B cell (primary cell): ENCODE measurements at regions not wholly inside any gene's neighbourhood (a gene's known extent, or its start where the extent isn't known, plus 50 kb on each side); places are given as distances from the start of the nearest gene placed in this dataset.

Source experiments
- ATAC-seq: fragments of 200-7000 bp; cut with Tn5 transposase; one replicate; pipeline ENCODE4 v1.10.0; 2021; ENCODE audit warnings: low read depth, mild to moderate bottlenecking, moderate number of reproducible peaks, moderate library complexity
- CTCF ChIA-PET: fragments of 350-600 bp; sonication (Branson Sonifier 250); formaldehyde crosslinking; loops from one replicate; lab custom pipeline; 2021; ENCODE audit warnings: antibody characterized with exemption, inconsistent platforms; lab: Charles Lee
- POLR2A ChIA-PET: fragments of 350-600 bp; sonication (Branson Sonifier 250); formaldehyde crosslinking; loops from one replicate; lab custom pipeline; 2021; ENCODE audit warnings: antibody characterized with exemption; lab: Charles Lee
- DNase-seq: peaks from one replicate; pipeline ENCODE4 v3.0.0; 2013
- H2AFZ ChIP-seq: 2 replicates; pipeline ENCODE4 v1.6.1; 2012; ENCODE audit warnings: mild to moderate bottlenecking, low read depth, low read length; ENCODE audit not compliant: insufficient read depth, poor library complexity, severe bottlenecking
- H3K27ac ChIP-seq, 2 donors: 1 replicate in 1 of 2; 2 replicates in 1 of 2; pipeline ENCODE4 v1.5.1; 2012 to 2013; ENCODE audit warnings: low read length in 2 of 2, mild to moderate bottlenecking in 2 of 2, moderate library complexity in 1 of 2
- H3K27me3 ChIP-seq, 4 experiments: fragments of 200-600 bp in 1 of 4; sonication (generic) in 1 of 4; replicated peaks in 1 of 4; 1 replicate in 2 of 4; 2 replicates in 2 of 4; pipeline versions ENCODE4 v1.6.1 to v1.7.0; 2013 to 2016; ENCODE audit warnings: low read length in 3 of 4, mild to moderate bottlenecking in 2 of 4, mixed read lengths in 1 of 4, moderate library complexity in 1 of 4; ENCODE audit not compliant: insufficient read depth in 4 of 4, control insufficient read depth in 3 of 4; ENCODE audit errors: control extremely low read depth in 1 of 4
- H3K36me3 ChIP-seq, 2 experiments: replicated peaks in 1 of 2; 1 replicate in 1 of 2; 2 replicates in 1 of 2; pipeline versions ENCODE4 v1.6.1 to v1.7.1; 2013; ENCODE audit warnings: low read length in 1 of 2; ENCODE audit not compliant: insufficient read depth in 2 of 2, control insufficient read depth in 1 of 2; ENCODE audit errors: control extremely low read depth in 1 of 2, extremely low read depth in 1 of 2
- H3K4me1 ChIP-seq, 2 donors: fragments of 200-600 bp in 1 of 2; sonication (generic) in 1 of 2; 1 replicate in 1 of 2; 2 replicates in 1 of 2; pipeline versions ENCODE4 v1.5.1 to v1.6.1; 2013 to 2017; ENCODE audit warnings: low read length in 2 of 2; ENCODE audit not compliant: control insufficient read depth in 2 of 2, insufficient read depth in 2 of 2
- H3K4me2 ChIP-seq: replicated peaks from 2 replicates; pipeline ENCODE3; 2012; ENCODE audit warnings: mild to moderate bottlenecking, low read depth, low read length; ENCODE audit not compliant: poor library complexity, severe bottlenecking
- H3K4me3 ChIP-seq, 5 experiments: fragments of 200-600 bp in 1 of 5; sonication (generic) in 1 of 5; 1 replicate in 3 of 5; 2 replicates in 2 of 5; pipeline versions ENCODE4 v1.5.1 to v1.7.0; 2011 to 2016; ENCODE audit warnings: low read length in 4 of 5, mild to moderate bottlenecking in 4 of 5, low read depth in 2 of 5, control low read depth in 1 of 5, moderate library complexity in 1 of 5; ENCODE audit not compliant: insufficient read depth in 1 of 5; ENCODE audit errors: control extremely low read depth in 1 of 5, extremely low read depth in 1 of 5
- H3K79me2 ChIP-seq: fragments of 200-600 bp; sonication (generic); one replicate; pipeline ENCODE4 v1.6.0; 2016; ENCODE audit warnings: low read length; ENCODE audit not compliant: control insufficient read depth, insufficient read depth
- H3K9ac ChIP-seq: fragments of 200-600 bp; sonication (generic); 2 replicates; pipeline ENCODE4 v1.6.1; 2017; ENCODE audit warnings: mild to moderate bottlenecking, low read length, moderate library complexity
- H3K9me3 ChIP-seq, 3 donors: one replicate each; pipeline versions ENCODE4 v1.6.1 to v1.7.1; 2013; ENCODE audit warnings: low read length in 2 of 3; ENCODE audit not compliant: control insufficient read depth in 2 of 3, insufficient read depth in 1 of 3; ENCODE audit errors: control extremely low read depth in 1 of 3
- H4K20me1 ChIP-seq: 2 replicates; pipeline ENCODE4 v1.6.0; 2012; ENCODE audit warnings: mild to moderate bottlenecking, low read length; ENCODE audit not compliant: insufficient read depth, control insufficient read depth, poor library complexity, severe bottlenecking
- H3K27ac Mint-ChIP-seq: one replicate; pipeline ENCODE4 v1.8.0; 2021; ENCODE audit warnings: mixed read lengths
- H3K27me3 Mint-ChIP-seq: one replicate; pipeline ENCODE4 v1.8.0; 2021; ENCODE audit warnings: mixed read lengths
- H3K4me1 Mint-ChIP-seq: one replicate; pipeline ENCODE4 v1.8.0; 2021; ENCODE audit warnings: mixed read lengths
- H3K4me3 Mint-ChIP-seq: one replicate; pipeline ENCODE4 v1.8.0; 2021; ENCODE audit warnings: mixed read lengths
- H3K9me3 Mint-ChIP-seq: one replicate; pipeline ENCODE4 v1.8.0; 2022; ENCODE audit warnings: mixed read lengths; ENCODE audit not compliant: insufficient read depth
- CTCF ChIP-seq: fragments of 200-600 bp; IDR thresholded peaks from one replicate; pipeline ENCODE4 v1.8.0; 2022; ENCODE audit warnings: antibody characterized with exemption, mild to moderate bottlenecking
- EZH2 ChIP-seq: IDR thresholded peaks from 2 replicates; pipeline ENCODE4 v1.6.1; 2012; ENCODE audit warnings: borderline replicate concordance, low read depth, mild to moderate bottlenecking, moderate library complexity, low read length; ENCODE audit not compliant: insufficient read depth, poor library complexity, severe bottlenecking
- WGBS: methylation state at CpG from one replicate; pipeline ENCODE4 v1.1.5; 2013; ENCODE audit warnings: missing lambda C conversion rate; ENCODE audit not compliant: insufficient coverage; 5-methylcytosine and 5-hydroxymethylcytosine counted together
- intact Hi-C: fragments of 100-400 bp; cut with micrococcal nuclease; formaldehyde crosslinking; loops from one replicate; pipeline ENCODE4 v1.10.0; 2022

- H3K27ac ChIP-seq, result no peak overlapping the region
- H3K9me3 Mint-ChIP-seq, result peaks cover 5% of the 10 kb centered on the region
- no peaks in the 10 kb centered on the region for H4K20me1 ChIP-seq
- H3K9me3 ChIP-seq, result no peaks in the 10 kb centered on the region
- H3K27me3 Mint-ChIP-seq, result no peaks in the 10 kb centered on the region
- no peaks in the 10 kb centered on the region for H3K36me3 ChIP-seq
- no peaks in the 10 kb centered on the region for H3K27me3 ChIP-seq
- TF ChIP-seq EZH2 (no peak), CTCF (no peak)
- no peak overlapping the region for H3K4me2 ChIP-seq
- intact Hi-C loops, result no loop called here
- ChIA-PET CTCF (no interaction called here), POLR2A (no interaction called here)
- no peak overlapping the region for H3K4me3 Mint-ChIP-seq
- H3K9ac ChIP-seq, result no peak overlapping the region
- 67% methylated on average over 1 of the region's 2 CpGs for WGBS
- H3K27ac Mint-ChIP-seq, result no peak overlapping the region
- H3K4me3 ChIP-seq, result no peak overlapping the region
- H2AFZ ChIP-seq, result no peak overlapping the region
- no peak for DNase-seq
- ATAC-seq, result no peak
- H3K4me1 ChIP-seq, result no peaks in the 10 kb centered on the region
- no peaks in the 10 kb centered on the region for H3K79me2 ChIP-seq
- no peaks in the 10 kb centered on the region for H3K4me1 Mint-ChIP-seq
Observed at GRCh38 chr7:9328296-9328695, 894.9 kb downstream of the NXPH1 start.

DNA sequence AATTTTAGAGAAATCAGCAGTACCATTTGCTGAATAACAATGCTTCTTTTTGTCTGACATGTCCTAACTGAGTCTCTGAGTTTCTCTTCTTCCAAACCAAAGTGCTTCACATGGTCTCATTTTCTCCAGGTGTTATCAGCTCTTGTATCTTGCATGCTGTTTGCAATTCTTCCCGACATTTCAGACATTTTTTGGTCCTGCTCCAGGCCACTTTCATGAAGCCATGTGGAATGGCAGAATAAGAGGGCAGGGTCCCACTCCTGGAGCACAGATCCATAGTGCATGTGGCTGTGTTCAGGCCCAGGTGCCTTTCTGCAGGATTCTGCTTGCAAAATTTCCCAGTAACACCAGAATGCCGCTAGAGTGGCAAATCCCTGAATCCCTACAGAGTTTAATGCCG is 916.2 kb downstream of the NXPH1 start:
- Histone ChIP-seq H2AFZ (no peak overlapping the region), H3K79me2 (no peaks in the 10 kb centered on the region), H3K4me2 (no peak overlapping the region), H3K27ac (no peak overlapping the region), H3K27me3 (no peaks in the 10 kb centered on the region), H3K9me3 (peaks cover 0 to 3% (median 0%) of the 10 kb centered on the region in 3 donors), H3K4me3 (no peak overlapping the region), H3K36me3 (no peaks in the 10 kb centered on the region), H4K20me1 (no peaks in the 10 kb centered on the region), H3K9ac (no peak overlapping the region), H3K4me1 (no peaks in the 10 kb centered on the region)
- DNase-seq, result no peak
- Mint-ChIP-seq H3K4me3 (no peak overlapping the region), H3K27ac (no peak overlapping the region), H3K27me3 (no peaks in the 10 kb centered on the region), H3K9me3 (peaks cover 4% of the 10 kb centered on the region), H3K4me1 (no peaks in the 10 kb centered on the region)
- ChIA-PET POLR2A (no interaction called here), CTCF (no interaction called here)
- TF ChIP-seq CTCF, result no peak
- TF ChIP-seq EZH2, result no peak
- intact Hi-C loops, result no loop called here
- ATAC-seq, result no peak
- 64% methylated on average over 1 of the region's 3 CpGs for WGBS
